Epithelial cell of proximal tubule (primary cell): ENCODE measurements at regions not wholly inside any gene's neighbourhood (a gene's known extent, or its start where the extent isn't known, plus 50 kb on each side); places are given as distances from the start of the nearest gene placed in this dataset.
"Not testable (repeated sequence)": the region's sequence is repeated elsewhere in the genome, so short reads cannot be mapped to it uniquely, and the experiment has no call there.

ENCODE experiments used
- DNase-seq: peaks from one replicate; pipeline ENCODE4 v3.0.0-alpha.2; 2011; ENCODE audit warnings: low read depth
- H3K4me3 ChIP-seq: 2 replicates; pipeline ENCODE4 v1.5.1; 2011; ENCODE audit warnings: low read depth, mild to moderate bottlenecking, low read length
- TF ChIP-seq, protein P1 (sequence below): conservative IDR thresholded peaks from 2 replicates; pipeline ENCODE4 v1.5.1; 2012; ENCODE audit warnings: low read depth, mild to moderate bottlenecking, low read length

DNA sequence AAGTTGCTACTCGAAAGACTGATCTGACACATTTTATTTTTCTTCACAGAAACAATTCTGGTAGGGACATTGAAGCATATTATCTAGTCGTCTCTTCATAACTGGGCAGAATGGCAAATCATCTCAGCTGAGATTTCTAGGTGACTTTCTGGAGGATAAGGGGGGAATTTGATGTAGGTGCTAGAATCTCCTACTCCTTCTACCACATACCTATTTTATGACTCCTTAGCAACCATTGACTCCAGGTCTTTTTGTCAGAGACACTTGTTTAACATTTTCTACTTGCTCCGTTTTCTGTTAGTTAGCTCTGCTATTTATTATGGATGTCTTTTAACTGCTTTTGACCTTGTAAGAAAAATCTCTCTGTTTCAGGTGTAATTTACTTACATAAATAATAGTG lies 380.9 kb upstream of the SEMA3C start:
- DNase-seq: peak; percentile 18
- no peak overlapping the region for H3K4me3 ChIP-seq
- TF ChIP-seq, protein P1, sequence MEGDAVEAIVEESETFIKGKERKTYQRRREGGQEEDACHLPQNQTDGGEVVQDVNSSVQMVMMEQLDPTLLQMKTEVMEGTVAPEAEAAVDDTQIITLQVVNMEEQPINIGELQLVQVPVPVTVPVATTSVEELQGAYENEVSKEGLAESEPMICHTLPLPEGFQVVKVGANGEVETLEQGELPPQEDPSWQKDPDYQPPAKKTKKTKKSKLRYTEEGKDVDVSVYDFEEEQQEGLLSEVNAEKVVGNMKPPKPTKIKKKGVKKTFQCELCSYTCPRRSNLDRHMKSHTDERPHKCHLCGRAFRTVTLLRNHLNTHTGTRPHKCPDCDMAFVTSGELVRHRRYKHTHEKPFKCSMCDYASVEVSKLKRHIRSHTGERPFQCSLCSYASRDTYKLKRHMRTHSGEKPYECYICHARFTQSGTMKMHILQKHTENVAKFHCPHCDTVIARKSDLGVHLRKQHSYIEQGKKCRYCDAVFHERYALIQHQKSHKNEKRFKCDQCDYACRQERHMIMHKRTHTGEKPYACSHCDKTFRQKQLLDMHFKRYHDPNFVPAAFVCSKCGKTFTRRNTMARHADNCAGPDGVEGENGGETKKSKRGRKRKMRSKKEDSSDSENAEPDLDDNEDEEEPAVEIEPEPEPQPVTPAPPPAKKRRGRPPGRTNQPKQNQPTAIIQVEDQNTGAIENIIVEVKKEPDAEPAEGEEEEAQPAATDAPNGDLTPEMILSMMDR: no peak

DNA sequence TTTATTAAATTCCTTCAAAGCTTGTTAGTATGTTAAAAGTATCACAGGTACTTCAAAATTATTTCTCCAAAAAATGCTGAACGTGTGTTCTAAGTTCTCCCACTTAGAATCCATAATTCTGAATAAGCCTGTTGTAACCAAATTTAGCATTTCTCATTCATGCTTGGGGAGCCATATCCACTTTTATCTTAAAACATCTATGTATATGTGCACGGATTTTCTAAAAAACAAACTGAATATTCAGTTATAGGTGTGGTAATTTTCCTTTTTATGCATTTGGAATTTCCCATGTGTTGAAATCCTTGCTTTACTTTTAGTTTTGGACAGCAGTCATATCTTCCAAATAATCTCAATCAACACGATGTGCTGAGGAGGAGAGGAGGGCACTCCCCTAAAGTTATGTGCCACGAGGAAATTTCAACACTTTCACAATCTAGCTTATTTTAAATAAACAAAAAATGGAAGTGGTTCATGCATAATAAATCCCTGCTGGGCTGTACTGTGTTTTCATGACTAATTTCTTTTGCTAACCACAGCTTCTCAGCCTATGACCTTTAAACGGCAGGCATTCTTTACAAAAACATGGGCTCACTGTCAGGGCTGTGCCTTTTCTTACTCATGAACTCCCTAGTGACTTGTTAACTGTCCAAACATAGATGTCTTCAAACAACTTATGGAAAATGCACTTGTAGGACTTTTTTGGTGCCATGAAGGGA lies 380.3 kb upstream of the SEMA3C start:
- DNase-seq: peak; percentile 85
- TF ChIP-seq, protein P1: no peak
- H3K4me3 ChIP-seq: no peak overlapping the region

GRCh38 chr7:81297317-81297716 lies 378.5 kb upstream of the SEMA3C start:
- H3K4me3 ChIP-seq: no peak overlapping the region
- DNase-seq: no peak
- TF ChIP-seq, protein P1: no peak

- DNase-seq: no peak
- TF ChIP-seq, protein P1: no peak
- H3K4me3 ChIP-seq: no peak overlapping the region
These were observed 377.9 kb upstream of the SEMA3C start for GRCh38 chr7:81296726-81297125.

- no peak for DNase-seq
- TF ChIP-seq, protein P1: no peak
- H3K4me3 ChIP-seq: no peak overlapping the region
These were observed 376.2 kb upstream of the SEMA3C start for GRCh38 chr7:81294897-81295515.

GRCh38 chr7:81293806-81294205 lies 375.0 kb upstream of the SEMA3C start:
- no peak for DNase-seq
- TF ChIP-seq, protein P1: no peak
- no peak overlapping the region for H3K4me3 ChIP-seq

- not testable (repeated sequence) for H3K4me3 ChIP-seq, DNase-seq
These were observed 367.9 kb upstream of the SEMA3C start for GRCh38 chr7:81286754-81287153.
